ENCODE measurements at regions not wholly inside any gene's neighbourhood (a gene's known extent, or its start where the extent isn't known, plus 50 kb on each side); places are given as distances from the start of the nearest gene placed in this dataset.

DNA sequence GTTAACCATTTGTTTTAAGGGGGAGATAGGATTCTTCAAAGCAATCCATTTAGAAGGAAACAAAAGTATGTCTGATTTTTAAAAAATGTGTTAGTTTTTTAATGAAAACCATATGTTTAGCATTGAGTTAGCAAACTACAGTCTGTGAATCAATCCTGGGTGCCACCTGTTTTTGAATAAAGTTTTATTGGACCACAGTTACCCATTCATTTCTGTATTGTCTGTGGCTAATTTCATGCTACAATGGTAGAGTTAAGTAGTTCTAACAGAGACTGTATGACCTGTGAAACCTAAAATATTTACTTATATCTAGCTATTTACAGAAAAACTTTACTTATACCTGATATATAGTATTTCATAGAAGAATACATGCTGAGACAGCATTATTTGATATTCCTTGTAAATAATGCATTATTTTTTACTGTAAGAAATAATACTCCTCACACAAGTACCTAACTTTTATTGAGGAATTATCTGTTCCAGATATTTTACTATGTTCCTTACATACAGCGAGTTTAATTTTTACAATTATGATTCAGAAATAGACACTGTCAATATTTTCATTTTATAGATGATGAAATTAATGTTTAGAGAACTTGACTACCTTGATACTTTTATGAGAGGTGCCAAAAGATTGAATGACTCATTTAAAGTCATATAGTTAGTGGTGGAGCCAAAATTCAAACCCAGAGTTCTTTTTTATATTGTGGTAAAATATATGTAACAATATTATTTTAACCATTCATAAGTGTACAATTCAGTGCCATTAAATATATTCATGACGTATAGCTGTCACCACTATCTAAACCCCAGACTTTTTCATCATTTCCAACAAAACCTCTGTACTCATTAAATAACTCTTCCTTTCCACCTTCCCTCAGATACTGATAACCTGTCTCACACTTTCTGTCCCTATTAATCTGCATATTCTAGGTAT lies 122.0 kb downstream of the GLUD2 start:
- BruUV-seq (replicated peaks), result no TSS peak
- ATAC-seq (no peak), DNase-seq (ENCODE audit: extremely low read depth in 1 of 4, low spot score in 3 of 4) (no peak), FAIRE-seq (no peak)
- Histone ChIP-seq H3K9ac (ENCODE audit: insufficient read depth in 1 of 2, low read depth in 2 of 2, low read length in 2 of 2) (no peak overlapping the region), H2AFZ (ENCODE audit: low read depth, low read length) (no peak overlapping the region), H3K4me1 (replicated peaks in 1 of 2; ENCODE audit: control insufficient read depth in 2 of 2, insufficient read depth in 2 of 2, low read length in 2 of 2) (peaks cover 0 to 5% of the 10 kb centered on the region in 2 experiments; a peak in 1 of 5 replicates), H3K27ac (ENCODE audit: extremely low read depth, low read depth, low read length) (no peak overlapping the region), H3K79me2 (ENCODE audit: control insufficient read depth, insufficient read depth, low read length) (no peaks in the 10 kb centered on the region), H3K4me2 (ENCODE audit: insufficient read depth, low read length) (no peak overlapping the region), H3K9me3 (replicated peaks; ENCODE audit: control insufficient read depth, insufficient read depth, low read depth, low read length) (no peaks in the 10 kb centered on the region; the same call in 1 of the 2 replicates), H3K27me3 (ENCODE audit: control insufficient read depth in 2 of 2, insufficient read depth in 2 of 2, low read length in 2 of 2) (no peaks in the 10 kb centered on the region), H3K4me3 (no peak overlapping the region), H3K36me3 (ENCODE audit: control insufficient read depth, insufficient read depth, low read length) (no peaks in the 10 kb centered on the region), H3K9me1 (ENCODE audit: control insufficient read depth, insufficient read depth, low read length) (no peaks in the 10 kb centered on the region), H4K20me1 (replicated peaks; ENCODE audit: control insufficient read depth, insufficient read depth, low read length) (no peaks in the 10 kb centered on the region)
- no peak for TF ChIP-seq NUFIP1 (IDR thresholded peaks at IDR 0.05; ENCODE audit: partially characterized antibody)
- peak; percentile 88 for TF ChIP-seq ZNF316 (IDR thresholded peaks at IDR 0.05)
- TF ChIP-seq, protein P1, sequence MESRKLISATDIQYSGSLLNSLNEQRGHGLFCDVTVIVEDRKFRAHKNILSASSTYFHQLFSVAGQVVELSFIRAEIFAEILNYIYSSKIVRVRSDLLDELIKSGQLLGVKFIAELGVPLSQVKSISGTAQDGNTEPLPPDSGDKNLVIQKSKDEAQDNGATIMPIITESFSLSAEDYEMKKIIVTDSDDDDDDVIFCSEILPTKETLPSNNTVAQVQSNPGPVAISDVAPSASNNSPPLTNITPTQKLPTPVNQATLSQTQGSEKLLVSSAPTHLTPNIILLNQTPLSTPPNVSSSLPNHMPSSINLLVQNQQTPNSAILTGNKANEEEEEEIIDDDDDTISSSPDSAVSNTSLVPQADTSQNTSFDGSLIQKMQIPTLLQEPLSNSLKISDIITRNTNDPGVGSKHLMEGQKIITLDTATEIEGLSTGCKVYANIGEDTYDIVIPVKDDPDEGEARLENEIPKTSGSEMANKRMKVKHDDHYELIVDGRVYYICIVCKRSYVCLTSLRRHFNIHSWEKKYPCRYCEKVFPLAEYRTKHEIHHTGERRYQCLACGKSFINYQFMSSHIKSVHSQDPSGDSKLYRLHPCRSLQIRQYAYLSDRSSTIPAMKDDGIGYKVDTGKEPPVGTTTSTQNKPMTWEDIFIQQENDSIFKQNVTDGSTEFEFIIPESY (CRISPR knock-in tag; IDR thresholded peaks at IDR 0.05), result no peak
- peak; percentile 54; the same call in 1 of the 2 replicates for TF ChIP-seq MAFF (IDR thresholded peaks at IDR 0.05; ENCODE audit: low read length)
- TF ChIP-seq ARNT (IDR thresholded peaks at IDR 0.05), result no peak
- TF ChIP-seq MAFG (tag; conservative IDR thresholded peaks at IDR 0.05), result peak; percentile 72
- TF ChIP-seq, protein P2, sequence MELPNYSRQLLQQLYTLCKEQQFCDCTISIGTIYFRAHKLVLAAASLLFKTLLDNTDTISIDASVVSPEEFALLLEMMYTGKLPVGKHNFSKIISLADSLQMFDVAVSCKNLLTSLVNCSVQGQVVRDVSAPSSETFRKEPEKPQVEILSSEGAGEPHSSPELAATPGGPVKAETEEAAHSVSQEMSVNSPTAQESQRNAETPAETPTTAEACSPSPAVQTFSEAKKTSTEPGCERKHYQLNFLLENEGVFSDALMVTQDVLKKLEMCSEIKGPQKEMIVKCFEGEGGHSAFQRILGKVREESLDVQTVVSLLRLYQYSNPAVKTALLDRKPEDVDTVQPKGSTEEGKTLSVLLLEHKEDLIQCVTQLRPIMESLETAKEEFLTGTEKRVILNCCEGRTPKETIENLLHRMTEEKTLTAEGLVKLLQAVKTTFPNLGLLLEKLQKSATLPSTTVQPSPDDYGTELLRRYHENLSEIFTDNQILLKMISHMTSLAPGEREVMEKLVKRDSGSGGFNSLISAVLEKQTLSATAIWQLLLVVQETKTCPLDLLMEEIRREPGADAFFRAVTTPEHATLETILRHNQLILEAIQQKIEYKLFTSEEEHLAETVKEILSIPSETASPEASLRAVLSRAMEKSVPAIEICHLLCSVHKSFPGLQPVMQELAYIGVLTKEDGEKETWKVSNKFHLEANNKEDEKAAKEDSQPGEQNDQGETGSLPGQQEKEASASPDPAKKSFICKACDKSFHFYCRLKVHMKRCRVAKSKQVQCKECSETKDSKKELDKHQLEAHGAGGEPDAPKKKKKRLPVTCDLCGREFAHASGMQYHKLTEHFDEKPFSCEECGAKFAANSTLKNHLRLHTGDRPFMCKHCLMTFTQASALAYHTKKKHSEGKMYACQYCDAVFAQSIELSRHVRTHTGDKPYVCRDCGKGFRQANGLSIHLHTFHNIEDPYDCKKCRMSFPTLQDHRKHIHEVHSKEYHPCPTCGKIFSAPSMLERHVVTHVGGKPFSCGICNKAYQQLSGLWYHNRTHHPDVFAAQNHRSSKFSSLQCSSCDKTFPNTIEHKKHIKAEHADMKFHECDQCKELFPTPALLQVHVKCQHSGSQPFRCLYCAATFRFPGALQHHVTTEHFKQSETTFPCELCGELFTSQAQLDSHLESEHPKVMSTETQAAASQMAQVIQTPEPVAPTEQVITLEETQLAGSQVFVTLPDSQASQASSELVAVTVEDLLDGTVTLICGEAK (IDR thresholded peaks at IDR 0.05), result peak; percentile 83
- TF ChIP-seq, protein P2 (CRISPR knock-in tag; IDR thresholded peaks at IDR 0.05), result no peak
- no peak for TF ChIP-seq EP300 (IDR thresholded peaks at IDR 0.05; ENCODE audit: low read length)
- no peak for TF ChIP-seq ZNF586 (CRISPR knock-in tag; conservative IDR thresholded peaks at IDR 0.05)
- TF ChIP-seq C11orf30 (IDR thresholded peaks at IDR 0.05; ENCODE audit: low read depth), result peak; percentile 67
- peak; percentile 73; the same call in 1 of the 2 replicates for TF ChIP-seq MAFK (IDR thresholded peaks at IDR 0.05; ENCODE audit: low read length)
- intact Hi-C loops (cut with micrococcal nuclease) (no loop called here), in situ Hi-C loops (cut with MboI) (no loop called here)
- ChIA-PET POLR2A (no interaction called here), CTCF (ENCODE audit: low intra/inter-chr PET ratio) (no interaction called here)
- 49% methylated on average over 2 of the region's 2 CpGs for WGBS (ENCODE audit: insufficient coverage, low coverage, missing lambda C conversion rate)

Data from K562 (cell line).